ENCODE measurements at regions not wholly inside any gene's neighbourhood (a gene's known extent, or its start where the extent isn't known, plus 50 kb on each side); places are given as distances from the start of the nearest gene placed in this dataset.

- no peak for ATAC-seq
- no peak overlapping the region for H3K4me3 ChIP-seq
These were observed 77.4 kb upstream of the SPATA31E1 start for GRCh38 chr9:87805259-87805658.

GRCh38 chr9:87810008-87810407, 72.7 kb upstream of the SPATA31E1 start:
- 60 to 88% methylated on average over 1 to 4 of the region's 5 CpGs for WGBS, 2 donors (ENCODE audit: low coverage in 1 of 2)
- Histone ChIP-seq H3K27ac (no peak overlapping the region), H3K4me3 (no peak overlapping the region), H3K4me1 (no peaks in the 10 kb centered on the region), H3K36me3 (no peaks in the 10 kb centered on the region), H3K9me3 (no peaks in the 10 kb centered on the region), H3K27me3 (peaks cover 10% of the 10 kb centered on the region)
- no peak for ATAC-seq
- TF ChIP-seq EP300 (IDR thresholded peaks at IDR 0.05) (no peak), CTCF (IDR thresholded peaks at IDR 0.05) (no peak), POLR2A (IDR thresholded peaks at IDR 0.05) (no peak), POLR2AphosphoS5 (IDR thresholded peaks at IDR 0.05) (no peak)

More at GRCh38 chr9:87805259-87805658, 77.4 kb upstream of the SPATA31E1 start:
- no peaks in the 10 kb centered on the region for H3K9me3 ChIP-seq
- WGBS, 2 donors (ENCODE audit: low coverage in 1 of 2) = 84% methylated on average over 3 of the region's 5 CpGs; no CpG with 5 or more reads in 1 of the 2 donors
- H3K27me3 ChIP-seq = peaks cover 10% of the 10 kb centered on the region
- H3K36me3 ChIP-seq = no peaks in the 10 kb centered on the region
- H3K27ac ChIP-seq = no peak overlapping the region
- no peaks in the 10 kb centered on the region for H3K4me1 ChIP-seq
- TF ChIP-seq POLR2AphosphoS5 (IDR thresholded peaks at IDR 0.05) (no peak), EP300 (IDR thresholded peaks at IDR 0.05) (no peak), POLR2A (IDR thresholded peaks at IDR 0.05) (no peak), CTCF (IDR thresholded peaks at IDR 0.05) (no peak)

- TF ChIP-seq EP300 (IDR thresholded peaks at IDR 0.05) (no peak), CTCF (IDR thresholded peaks at IDR 0.05) (no peak), POLR2AphosphoS5 (IDR thresholded peaks at IDR 0.05) (no peak), POLR2A (IDR thresholded peaks at IDR 0.05) (no peak)
- 83 to 85% methylated on average over 3 to 5 of the region's 5 CpGs for WGBS, 2 donors (ENCODE audit: low coverage in 1 of 2)
- Histone ChIP-seq H3K4me1 (no peaks in the 10 kb centered on the region), H3K36me3 (no peaks in the 10 kb centered on the region), H3K4me3 (no peak overlapping the region), H3K9me3 (no peaks in the 10 kb centered on the region), H3K27me3 (peaks cover 8% of the 10 kb centered on the region), H3K27ac (no peak overlapping the region)
- no peak for ATAC-seq
These were observed 71.9 kb upstream of the SPATA31E1 start for GRCh38 chr9:87810679-87811178.

GRCh38 chr9:87812375-87813118, 70.1 kb upstream of the SPATA31E1 start:
- Histone ChIP-seq H3K4me1 (no peaks in the 10 kb centered on the region), H3K27ac (no peak overlapping the region), H3K36me3 (no peaks in the 10 kb centered on the region), H3K4me3 (no peak overlapping the region), H3K9me3 (no peaks in the 10 kb centered on the region), H3K27me3 (no peaks in the 10 kb centered on the region)
- no peak for ATAC-seq
- TF ChIP-seq EP300 (IDR thresholded peaks at IDR 0.05) = no peak
- peak; percentile 67 to 82 (median 72) for TF ChIP-seq CTCF (IDR thresholded peaks at IDR 0.05)
- 40 to 47% methylated on average over 5 to 12 of the region's 13 CpGs for WGBS, 2 donors (ENCODE audit: low coverage in 1 of 2)

GRCh38 chr9:87813119-87813463, 69.6 kb upstream of the SPATA31E1 start:
- WGBS, 2 donors (ENCODE audit: low coverage in 1 of 2) = 57 to 80% methylated on average over 1 of the region's 7 CpGs
- Histone ChIP-seq H3K4me1 (no peaks in the 10 kb centered on the region), H3K27ac (no peak overlapping the region), H3K27me3 (no peaks in the 10 kb centered on the region), H3K36me3 (no peaks in the 10 kb centered on the region), H3K4me3 (no peak overlapping the region), H3K9me3 (no peaks in the 10 kb centered on the region)
- TF ChIP-seq CTCF (IDR thresholded peaks at IDR 0.05) (no peak), POLR2A (IDR thresholded peaks at IDR 0.05) (no peak), EP300 (IDR thresholded peaks at IDR 0.05) (no peak), POLR2AphosphoS5 (IDR thresholded peaks at IDR 0.05) (no peak)
- no peak for ATAC-seq
